Esophagus muscularis mucosa (tissue), 4 donors: ENCODE measurements at regions not wholly inside any gene's neighbourhood (a gene's known extent, or its start where the extent isn't known, plus 50 kb on each side); places are given as distances from the start of the nearest gene placed in this dataset.

Experiments
- DNase-seq: peaks from one replicate; pipeline ENCODE4 v3.0.0-alpha.2; 2017; ENCODE audit errors: extremely low spot score
- H3K27ac ChIP-seq, 4 donors: fragments of 200-600 bp; sonication (generic); replicated peaks in 1 of 4; 1 replicate in 3 of 4; 2 replicates in 1 of 4; pipeline ENCODE4 v1.5.1; 2016 to 2019; ENCODE audit warnings: mild to moderate bottlenecking in 1 of 4
- H3K27me3 ChIP-seq, 4 donors: fragments of 200-600 bp; sonication (generic); one replicate each; pipeline versions ENCODE4 v1.5.1 to v1.6.0; 2016 to 2019
- H3K36me3 ChIP-seq, 4 donors: fragments of 200-600 bp; sonication (generic); one replicate each; pipeline ENCODE4 v1.5.1; 2016 to 2019
- H3K4me1 ChIP-seq, 4 donors: fragments of 200-600 bp; sonication (generic); one replicate each; pipeline ENCODE4 v1.5.1; 2016 to 2019
- H3K4me3 ChIP-seq, 4 donors: fragments of 200-600 bp; sonication (generic); 1 replicate in 2 of 4; 2 replicates in 2 of 4; pipeline ENCODE4 v1.5.1; 2016 to 2019; ENCODE audit warnings: mild to moderate bottlenecking in 4 of 4, moderate library complexity in 1 of 4
- H3K9me3 ChIP-seq, 4 donors: fragments of 200-600 bp; sonication (generic); 1 replicate in 3 of 4; 2 replicates in 1 of 4; pipeline ENCODE4 v1.5.1; 2016 to 2019
- CTCF ChIP-seq, 3 experiments: fragments of 200-600 bp in 2 of 3; fragments of 450-650 bp in 1 of 3; sonication (generic) in 2 of 3; IDR thresholded peaks; one replicate each; pipeline ENCODE4 v1.5.1; 2017 to 2019; ENCODE audit warnings: antibody characterized with exemption in 3 of 3, mild to moderate bottlenecking in 2 of 3, moderate library complexity in 1 of 3
- EP300 ChIP-seq: sonication (generic); formaldehyde crosslinking; IDR thresholded peaks from one replicate; pipeline ENCODE4 v1.6.1; 2017; ENCODE audit warnings: antibody characterized with exemption
- POLR2A ChIP-seq: fragments of 450-650 bp; IDR thresholded peaks from one replicate; pipeline ENCODE4 v1.6.1; 2017; ENCODE audit warnings: antibody characterized with exemption, moderate library complexity, mild to moderate bottlenecking, low read depth
- POLR2AphosphoS5 ChIP-seq, 2 donors: sonication (generic); formaldehyde crosslinking; IDR thresholded peaks; one replicate each; pipeline ENCODE4 v1.6.1; 2017; ENCODE audit warnings: antibody characterized with exemption in 2 of 2
- WGBS: methylation state at CpG from one replicate; pipeline ENCODE4 v1.1.5; 2018; 5-methylcytosine and 5-hydroxymethylcytosine counted together
- intact Hi-C: fragments of 100-400 bp; cut with DNase I; formaldehyde crosslinking; loops from one replicate; pipeline ENCODE4 v1.15.1; 2023

- intact Hi-C loops: no loop called here
- H3K4me1 ChIP-seq: no peaks in the 10 kb centered on the region
- no peaks in the 10 kb centered on the region for H3K36me3 ChIP-seq
- TF ChIP-seq POLR2A (no peak), EP300 (no peak), POLR2AphosphoS5 (IDR thresholded peaks at IDR 0.05) (no peak), CTCF (IDR thresholded peaks at IDR 0.05) (no peak)
- no peak overlapping the region for H3K27ac ChIP-seq
- no peak overlapping the region for H3K4me3 ChIP-seq
- H3K27me3 ChIP-seq: peaks cover 0 to 10% (median 0%) of the 10 kb centered on the region in 4 donors
- DNase-seq: no peak
- WGBS: 91% methylated on average over 12 of the region's 12 CpGs
- no peaks in the 10 kb centered on the region for H3K9me3 ChIP-seq
Observed at GRCh38 chr4:25564836-25565235, 90.8 kb upstream of the SLC34A2 start.

GRCh38 chr4:25567253-25567652 is 88.4 kb upstream of the SLC34A2 start:
- peaks cover 0 to 10% (median 0%) of the 10 kb centered on the region in 4 donors for H3K27me3 ChIP-seq
- TF ChIP-seq EP300 (no peak), POLR2AphosphoS5 (IDR thresholded peaks at IDR 0.05) (no peak), POLR2A (no peak), CTCF (IDR thresholded peaks at IDR 0.05) (no peak)
- H3K4me1 ChIP-seq: no peaks in the 10 kb centered on the region
- no peak overlapping the region for H3K4me3 ChIP-seq
- no peak for DNase-seq
- intact Hi-C loops: no loop called here
- no peaks in the 10 kb centered on the region for H3K36me3 ChIP-seq
- WGBS: 43% methylated on average over 2 of the region's 2 CpGs
- no peaks in the 10 kb centered on the region for H3K9me3 ChIP-seq
- H3K27ac ChIP-seq: no peak overlapping the region

GRCh38 chr4:25569716-25570115 is 85.9 kb upstream of the SLC34A2 start:
- intact Hi-C loops: no loop called here
- TF ChIP-seq CTCF (IDR thresholded peaks at IDR 0.05): no peak
- TF ChIP-seq POLR2A: no peak
- TF ChIP-seq EP300: no peak
- TF ChIP-seq POLR2AphosphoS5 (IDR thresholded peaks at IDR 0.05): no peak
- Histone ChIP-seq H3K27ac (no peak overlapping the region), H3K27me3 (peaks cover 0 to 5% (median 0%) of the 10 kb centered on the region in 4 donors), H3K9me3 (no peaks in the 10 kb centered on the region), H3K36me3 (no peaks in the 10 kb centered on the region), H3K4me3 (no peak overlapping the region), H3K4me1 (no peaks in the 10 kb centered on the region)
- DNase-seq: no peak
- WGBS: 87% methylated on average over 6 of the region's 6 CpGs

GRCh38 chr4:25575611-25576010 is 80.0 kb upstream of the SLC34A2 start:
- intact Hi-C loops: no loop called here
- H3K27me3 ChIP-seq: no peaks in the 10 kb centered on the region
- H3K36me3 ChIP-seq: no peaks in the 10 kb centered on the region
- no peaks in the 10 kb centered on the region for H3K4me1 ChIP-seq
- WGBS: 98% methylated on average over 2 of the region's 2 CpGs
- no peak for DNase-seq
- no peak for TF ChIP-seq CTCF (IDR thresholded peaks at IDR 0.05)
- TF ChIP-seq EP300: no peak
- no peak for TF ChIP-seq POLR2AphosphoS5 (IDR thresholded peaks at IDR 0.05)
- no peak for TF ChIP-seq POLR2A
- no peak overlapping the region for H3K4me3 ChIP-seq
- no peak overlapping the region for H3K27ac ChIP-seq
- no peaks in the 10 kb centered on the region for H3K9me3 ChIP-seq

- intact Hi-C loops: no loop called here
- no peaks in the 10 kb centered on the region for H3K4me1 ChIP-seq
Observed at GRCh38 chr4:25578432-25578831, 77.2 kb upstream of the SLC34A2 start.

More at GRCh38 chr4:25578432-25578831, 77.2 kb upstream of the SLC34A2 start:
- Histone ChIP-seq H3K27ac (no peak overlapping the region), H3K9me3 (no peaks in the 10 kb centered on the region), H3K27me3 (no peaks in the 10 kb centered on the region), H3K36me3 (no peaks in the 10 kb centered on the region), H3K4me3 (no peak overlapping the region)
- 61% methylated on average over 2 of the region's 2 CpGs for WGBS
- DNase-seq: no peak
- TF ChIP-seq CTCF (IDR thresholded peaks at IDR 0.05): no peak
